Endothelial cell of umbilical vein (primary cell): ENCODE measurements at regions not wholly inside any gene's neighbourhood (a gene's known extent, or its start where the extent isn't known, plus 50 kb on each side); places are given as distances from the start of the nearest gene placed in this dataset.

Experiments used
- BruUV-seq: library from RNA; stranded (reverse); fragments of 400-500 nt; replicated peaks from 2 replicates; lab custom pipeline; 2021; lab: Mats Ljungman, UMichigan
- CTCF ChIA-PET: fragments of 300-600, 350-600 bp; sonication (Branson Sonifier 250); formaldehyde crosslinking; loops from one replicate; lab custom pipeline; 2021; ENCODE audit warnings: antibody characterized with exemption, inconsistent platforms; lab: Charles Lee
- POLR2A ChIA-PET: fragments of 300-600, 350-600 bp; sonication (Branson Sonifier 250); formaldehyde crosslinking; loops from one replicate; lab custom pipeline; 2021; ENCODE audit warnings: antibody characterized with exemption, inconsistent platforms; lab: Charles Lee
- DNase-seq: peaks from one replicate; pipeline ENCODE4 v3.0.0-alpha.2; 2011; ENCODE audit warnings: low read depth, low spot score
- FAIRE-seq: peaks from 2 replicates; lab custom pipeline; 2011; peaks lifted over from hg19 to GRCh38; lab: Jason Lieb, UNC
- H2AFZ ChIP-seq: 2 replicates; pipeline ENCODE4 v1.6.0; 2012; ENCODE audit warnings: low read depth, low read length, control low read depth, inconsistent platforms
- H3K27ac ChIP-seq: 2 replicates; pipeline ENCODE4 v1.5.1; 2011; ENCODE audit warnings: low read depth, mild to moderate bottlenecking, control low read depth, low read length, moderate library complexity; ENCODE audit not compliant: insufficient read depth
- H3K27me3 ChIP-seq, 2 experiments: 2 replicates each; pipeline versions ENCODE4 v1.6.0 to v1.6.1; 2011; ENCODE audit warnings: low read length in 2 of 2, mixed read lengths in 1 of 2; ENCODE audit not compliant: control insufficient read depth in 2 of 2, insufficient read depth in 2 of 2
- H3K36me3 ChIP-seq, 2 experiments: 2 replicates in 1 of 2; 3 replicates in 1 of 2; pipeline ENCODE4 v1.5.1; 2011; ENCODE audit warnings: low read length in 2 of 2, mild to moderate bottlenecking in 1 of 2, moderate library complexity in 1 of 2; ENCODE audit not compliant: control insufficient read depth in 2 of 2, insufficient read depth in 2 of 2; ENCODE audit errors: extremely low read depth in 1 of 2
- H3K4me1 ChIP-seq: 3 replicates; pipeline ENCODE4 v1.5.1; 2011; ENCODE audit warnings: mild to moderate bottlenecking, low read length; ENCODE audit not compliant: control insufficient read depth, insufficient read depth; ENCODE audit errors: extremely low read depth
- H3K4me2 ChIP-seq: 2 replicates; pipeline ENCODE4 v1.6.1; 2011; ENCODE audit warnings: low read length, control low read depth, mixed read lengths; ENCODE audit not compliant: insufficient read depth
- H3K4me3 ChIP-seq, 3 experiments: fragments of 200-600 bp in 1 of 3; sonication (generic), shearing (Covaris generic) in 1 of 3; replicated peaks in 1 of 3; 2 replicates each; pipeline ENCODE4 v1.5.1; 2011 to 2016; ENCODE audit warnings: control low read depth in 3 of 3, low read length in 3 of 3, mild to moderate bottlenecking in 2 of 3, inconsistent platforms in 1 of 3, low read depth in 1 of 3, moderate library complexity in 1 of 3; ENCODE audit not compliant: insufficient read depth in 1 of 3
- H3K79me2 ChIP-seq: 2 replicates; pipeline ENCODE4 v1.6.0; 2012; ENCODE audit warnings: low read length, inconsistent platforms; ENCODE audit not compliant: control insufficient read depth, insufficient read depth
- H3K9ac ChIP-seq: replicated peaks from 2 replicates; pipeline ENCODE3; 2011; ENCODE audit warnings: low read length, control low read depth; ENCODE audit not compliant: insufficient read depth; ENCODE audit errors: extremely low read depth
- H3K9me1 ChIP-seq: replicated peaks from 3 replicates; pipeline ENCODE4 v1.6.0; 2011; ENCODE audit warnings: mild to moderate bottlenecking, low read length; ENCODE audit not compliant: control insufficient read depth, insufficient read depth; ENCODE audit errors: extremely low read depth
- H3K9me3 ChIP-seq: replicated peaks from 2 replicates; pipeline ENCODE4 v1.5.1; 2012; ENCODE audit warnings: low read length, inconsistent platforms; ENCODE audit not compliant: control insufficient read depth, insufficient read depth
- H4K20me1 ChIP-seq: replicated peaks from 2 replicates; pipeline ENCODE3; 2011; ENCODE audit warnings: mild to moderate bottlenecking, low read length; ENCODE audit not compliant: control insufficient read depth, insufficient read depth; ENCODE audit errors: extremely low read depth
- EZH2 ChIP-seq: IDR thresholded peaks from 2 replicates; pipeline ENCODE4 v1.6.1; 2012; ENCODE audit warnings: borderline replicate concordance, low read depth, mild to moderate bottlenecking, moderate library complexity, low read length, inconsistent platforms; ENCODE audit not compliant: severe bottlenecking
- FOS ChIP-seq: IDR thresholded peaks from 2 replicates; pipeline ENCODE4 v1.6.1; 2011; ENCODE audit warnings: mild to moderate bottlenecking, low read length, moderate library complexity, borderline replicate concordance; ENCODE audit not compliant: insufficient read depth
- GATA2 ChIP-seq: IDR thresholded peaks from 2 replicates; pipeline ENCODE4 v1.7.0; 2011; ENCODE audit warnings: low read depth, mild to moderate bottlenecking, moderate library complexity, mixed read lengths, low read length; ENCODE audit not compliant: insufficient read length, insufficient read depth
- JUN ChIP-seq: IDR thresholded peaks from 2 replicates; pipeline ENCODE4 v1.6.1; 2011; ENCODE audit warnings: borderline replicate concordance, low read depth; ENCODE audit not compliant: insufficient read length, insufficient read depth
- MYC ChIP-seq: IDR thresholded peaks from one replicate; pipeline ENCODE4 v1.6.1; 2011; ENCODE audit warnings: mild to moderate bottlenecking, low read depth, low read length
- POLR2A ChIP-seq: IDR thresholded peaks from 2 replicates; pipeline ENCODE4 v1.6.1; 2012; ENCODE audit warnings: low read depth, mild to moderate bottlenecking, control low read depth, low read length
- POLR2AphosphoS5 ChIP-seq: IDR thresholded peaks from 2 replicates; pipeline ENCODE4 v1.6.1; 2012; ENCODE audit warnings: low read depth, mild to moderate bottlenecking, control low read depth, low read length, moderate library complexity; ENCODE audit not compliant: insufficient read depth
- dilution Hi-C: fragments of 300-500 bp; cut with MboI; formaldehyde crosslinking; loops from one replicate; pipeline ENCODE4 v1.15.0; 2019; ENCODE audit warnings: low sequenced_read_pairs; ENCODE audit not compliant: extremely low pct_ligation_motif_present
- intact Hi-C: fragments of 100-400 bp; cut with micrococcal nuclease; formaldehyde crosslinking; loops from one replicate; pipeline ENCODE4 v1.10.0; 2022
- TF ChIP-seq, protein P1 (sequence below), 2 donors: IDR thresholded peaks; 1 replicate in 1 of 2; 2 replicates in 1 of 2; pipeline ENCODE4 v1.5.1; 2011; ENCODE audit warnings: low read length in 2 of 2, mild to moderate bottlenecking in 2 of 2, moderate library complexity in 2 of 2, control low read depth in 1 of 2, inconsistent platforms in 1 of 2, low read depth in 1 of 2; ENCODE audit not compliant: insufficient read depth in 1 of 2; ENCODE audit errors: extremely low read depth in 1 of 2

DNA sequence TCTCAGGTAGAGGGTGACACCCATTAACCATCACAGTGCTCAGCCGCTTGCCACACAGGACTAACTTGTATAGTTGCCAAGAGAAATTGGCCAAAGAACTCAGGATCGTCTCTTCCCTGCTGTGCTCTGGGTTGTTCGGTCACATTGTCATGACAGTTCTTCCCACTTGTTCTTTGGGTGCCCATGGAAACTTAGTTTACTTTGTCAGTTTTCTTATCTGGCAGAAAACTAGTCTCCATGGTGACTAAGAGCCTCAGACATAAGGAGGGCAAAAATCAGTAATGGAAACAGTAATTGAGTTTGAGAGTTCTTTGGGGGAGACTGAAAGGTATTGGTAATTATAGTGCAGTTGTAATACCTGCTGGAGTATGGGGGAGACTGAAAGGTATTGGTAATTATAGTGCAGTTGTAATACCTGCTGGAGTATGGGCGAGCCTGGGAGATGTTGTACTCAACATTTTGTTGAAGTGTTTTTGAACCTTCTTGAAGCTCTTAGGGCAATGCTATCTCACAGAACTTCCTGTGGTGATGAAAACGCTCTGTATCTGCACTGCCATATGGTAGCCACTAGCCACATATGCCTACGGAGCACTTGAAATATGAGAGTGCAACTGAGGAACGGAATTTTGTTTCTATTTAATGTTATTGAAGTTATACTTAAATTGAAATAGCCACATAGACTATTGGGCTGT, 95.2 kb upstream of the HDGFL1 start:
- Histone ChIP-seq H2AFZ (no peak overlapping the region), H3K27me3 (no peaks in the 10 kb centered on the region), H3K9ac (no peak overlapping the region), H3K27ac (no peak overlapping the region), H3K4me3 (no peak overlapping the region), H4K20me1 (no peaks in the 10 kb centered on the region), H3K36me3 (no peaks in the 10 kb centered on the region), H3K4me1 (peaks cover 18% of the 10 kb centered on the region), H3K79me2 (no peaks in the 10 kb centered on the region), H3K4me2 (no peak overlapping the region), H3K9me3 (no peaks in the 10 kb centered on the region), H3K9me1 (no peaks in the 10 kb centered on the region)
- intact Hi-C loops (no loop called here), dilution Hi-C loops (no loop called here)
- ChIA-PET CTCF (interaction anchor here (0.7 kb wide), 1 partner anchor 58 kb away, joined by 3 read pairs; no protein-coding TSS in a partner anchor), POLR2A (no interaction called here)
- BruUV-seq: no TSS peak
- DNase-seq (no peak), FAIRE-seq (no peak)
- TF ChIP-seq GATA2 (no peak), FOS (no peak), POLR2A (no peak), MYC (no peak), EZH2 (no peak), JUN (no peak), POLR2AphosphoS5 (no peak)
- TF ChIP-seq, protein P1, sequence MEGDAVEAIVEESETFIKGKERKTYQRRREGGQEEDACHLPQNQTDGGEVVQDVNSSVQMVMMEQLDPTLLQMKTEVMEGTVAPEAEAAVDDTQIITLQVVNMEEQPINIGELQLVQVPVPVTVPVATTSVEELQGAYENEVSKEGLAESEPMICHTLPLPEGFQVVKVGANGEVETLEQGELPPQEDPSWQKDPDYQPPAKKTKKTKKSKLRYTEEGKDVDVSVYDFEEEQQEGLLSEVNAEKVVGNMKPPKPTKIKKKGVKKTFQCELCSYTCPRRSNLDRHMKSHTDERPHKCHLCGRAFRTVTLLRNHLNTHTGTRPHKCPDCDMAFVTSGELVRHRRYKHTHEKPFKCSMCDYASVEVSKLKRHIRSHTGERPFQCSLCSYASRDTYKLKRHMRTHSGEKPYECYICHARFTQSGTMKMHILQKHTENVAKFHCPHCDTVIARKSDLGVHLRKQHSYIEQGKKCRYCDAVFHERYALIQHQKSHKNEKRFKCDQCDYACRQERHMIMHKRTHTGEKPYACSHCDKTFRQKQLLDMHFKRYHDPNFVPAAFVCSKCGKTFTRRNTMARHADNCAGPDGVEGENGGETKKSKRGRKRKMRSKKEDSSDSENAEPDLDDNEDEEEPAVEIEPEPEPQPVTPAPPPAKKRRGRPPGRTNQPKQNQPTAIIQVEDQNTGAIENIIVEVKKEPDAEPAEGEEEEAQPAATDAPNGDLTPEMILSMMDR (IDR thresholded peaks at IDR 0.05; ENCODE audit: extremely low read depth in 1 of 2, insufficient read depth in 1 of 2, low read depth in 1 of 2, low read length in 2 of 2): no peak
